HUES48 (cell line): ENCODE measurements at regions not wholly inside any gene's neighbourhood (a gene's known extent, or its start where the extent isn't known, plus 50 kb on each side); places are given as distances from the start of the nearest gene placed in this dataset.
A peak's percentile ranks its signal among the peaks of the same experiment; 100 is the strongest.

Experiments
- H3K27ac ChIP-seq: one replicate; pipeline ENCODE4 v1.7.0; 2013; ENCODE audit warnings: low read depth, low read length, inconsistent platforms
- H3K27me3 ChIP-seq: 2 replicates; pipeline ENCODE4 v1.6.1; 2013; ENCODE audit warnings: mild to moderate bottlenecking, low read length; ENCODE audit not compliant: control insufficient read depth, insufficient read depth
- H3K36me3 ChIP-seq: 2 replicates; pipeline ENCODE4 v1.6.1; 2013; ENCODE audit warnings: low read length; ENCODE audit not compliant: control insufficient read depth, insufficient read depth
- H3K4me1 ChIP-seq: 2 replicates; pipeline ENCODE4 v1.6.1; 2013; ENCODE audit warnings: mild to moderate bottlenecking, low read length; ENCODE audit not compliant: control insufficient read depth, insufficient read depth
- H3K4me3 ChIP-seq: 2 replicates; pipeline ENCODE4 v1.5.1; 2013; ENCODE audit warnings: mild to moderate bottlenecking, low read depth, low read length
- H3K9ac ChIP-seq: 2 replicates; pipeline ENCODE4 v1.6.1; 2013; ENCODE audit warnings: mild to moderate bottlenecking, low read depth, low read length, moderate library complexity
- H3K9me3 ChIP-seq: 2 replicates; pipeline ENCODE4 v1.6.1; 2013; ENCODE audit warnings: low read length; ENCODE audit not compliant: control insufficient read depth, insufficient read depth

- Histone ChIP-seq H3K27ac (no peak overlapping the region), H3K4me3 (no peak overlapping the region), H3K36me3 (no peaks in the 10 kb centered on the region), H3K4me1 (no peaks in the 10 kb centered on the region), H3K27me3 (no peaks in the 10 kb centered on the region), H3K9ac (no peak overlapping the region), H3K9me3 (no peaks in the 10 kb centered on the region)
Measured at GRCh38 chr11:81005595-81005994, 1564.8 kb upstream of the TENM4 start.

GRCh38 chr11:81004576-81004975 lies 1563.7 kb upstream of the TENM4 start:
- Histone ChIP-seq H3K27ac (no peak overlapping the region), H3K36me3 (no peaks in the 10 kb centered on the region), H3K27me3 (no peaks in the 10 kb centered on the region), H3K9ac (no peak overlapping the region), H3K9me3 (no peaks in the 10 kb centered on the region), H3K4me1 (no peaks in the 10 kb centered on the region), H3K4me3 (no peak overlapping the region)

GRCh38 chr11:81002374-81002773 lies 1561.5 kb upstream of the TENM4 start:
- no peaks in the 10 kb centered on the region for H3K9me3 ChIP-seq
- H3K27me3 ChIP-seq, result no peaks in the 10 kb centered on the region
- H3K27ac ChIP-seq, result no peak overlapping the region
- H3K36me3 ChIP-seq, result no peaks in the 10 kb centered on the region
- H3K4me1 ChIP-seq, result peaks cover 3% of the 10 kb centered on the region; the same call in 1 of the 2 replicates
- no peak overlapping the region for H3K4me3 ChIP-seq
- no peak overlapping the region for H3K9ac ChIP-seq

- Histone ChIP-seq H3K27ac (no peak overlapping the region), H3K9ac (no peak overlapping the region), H3K36me3 (no peaks in the 10 kb centered on the region), H3K4me1 (peaks cover 12% of the 10 kb centered on the region; the same call in 1 of the 2 replicates), H3K4me3 (no peak overlapping the region), H3K27me3 (no peaks in the 10 kb centered on the region), H3K9me3 (no peaks in the 10 kb centered on the region)
Measured at GRCh38 chr11:81000735-81001134, 1559.9 kb upstream of the TENM4 start.

- Histone ChIP-seq H3K27ac (no peak overlapping the region), H3K4me3 (no peak overlapping the region), H3K9me3 (no peaks in the 10 kb centered on the region), H3K9ac (no peak overlapping the region), H3K4me1 (peaks cover 14% of the 10 kb centered on the region; the same call in 1 of the 2 replicates), H3K27me3 (no peaks in the 10 kb centered on the region), H3K36me3 (no peaks in the 10 kb centered on the region)
Measured at GRCh38 chr11:81000334-81000733, 1559.5 kb upstream of the TENM4 start.

GRCh38 chr11:80995523-80995922 lies 1554.7 kb upstream of the TENM4 start:
- Histone ChIP-seq H3K27ac (no peak overlapping the region), H3K9me3 (no peaks in the 10 kb centered on the region)

GRCh38 chr11:80993536-80993935 lies 1552.7 kb upstream of the TENM4 start:
- Histone ChIP-seq H3K4me3 (no peak overlapping the region), H3K27me3 (no peaks in the 10 kb centered on the region), H3K36me3 (no peaks in the 10 kb centered on the region), H3K9me3 (no peaks in the 10 kb centered on the region), H3K27ac (peak overlapping the region; percentile 46), H3K4me1 (peaks cover 34% of the 10 kb centered on the region), H3K9ac (no peak overlapping the region)

More at GRCh38 chr11:80995523-80995922, 1554.7 kb upstream of the TENM4 start:
- no peak overlapping the region for H3K4me3 ChIP-seq
- no peaks in the 10 kb centered on the region for H3K36me3 ChIP-seq
- H3K27me3 ChIP-seq, result no peaks in the 10 kb centered on the region
- H3K4me1 ChIP-seq, result peaks cover 28% of the 10 kb centered on the region; the same call in 1 of the 2 replicates
- no peak overlapping the region for H3K9ac ChIP-seq

- Histone ChIP-seq H3K27me3 (no peaks in the 10 kb centered on the region), H3K4me1 (peaks cover 38% of the 10 kb centered on the region), H3K36me3 (no peaks in the 10 kb centered on the region), H3K27ac (no peak overlapping the region), H3K9ac (no peak overlapping the region), H3K4me3 (no peak overlapping the region), H3K9me3 (no peaks in the 10 kb centered on the region)
Measured at GRCh38 chr11:80990885-80991284, 1550.1 kb upstream of the TENM4 start.

GRCh38 chr11:80987171-80987570 lies 1546.3 kb upstream of the TENM4 start:
- Histone ChIP-seq H3K36me3 (no peaks in the 10 kb centered on the region), H3K4me1 (peaks cover 35% of the 10 kb centered on the region), H3K9ac (no peak overlapping the region), H3K4me3 (no peak overlapping the region), H3K9me3 (no peaks in the 10 kb centered on the region), H3K27me3 (no peaks in the 10 kb centered on the region), H3K27ac (peak overlapping the region; percentile 56)

- no peak overlapping the region for H3K9ac ChIP-seq
- H3K27ac ChIP-seq, result peak overlapping the region; percentile 56
- no peaks in the 10 kb centered on the region for H3K36me3 ChIP-seq
- H3K9me3 ChIP-seq, result no peaks in the 10 kb centered on the region
- peaks cover 35% of the 10 kb centered on the region for H3K4me1 ChIP-seq
- no peaks in the 10 kb centered on the region for H3K27me3 ChIP-seq
- H3K4me3 ChIP-seq, result no peak overlapping the region
Measured at GRCh38 chr11:80986421-80987074, 1545.7 kb upstream of the TENM4 start.

GRCh38 chr11:80980227-80980626 lies 1539.4 kb upstream of the TENM4 start:
- Histone ChIP-seq H3K9me3 (no peaks in the 10 kb centered on the region), H3K27me3 (no peaks in the 10 kb centered on the region), H3K4me1 (peaks cover 13% of the 10 kb centered on the region), H3K9ac (no peak overlapping the region), H3K36me3 (no peaks in the 10 kb centered on the region), H3K27ac (no peak overlapping the region), H3K4me3 (no peak overlapping the region)
